ENCODE measurements at regions not wholly inside any gene's neighbourhood (a gene's known extent, or its start where the extent isn't known, plus 50 kb on each side); places are given as distances from the start of the nearest gene placed in this dataset.
A peak's percentile ranks its signal among the peaks of the same experiment; 100 is the strongest.

GRCh38 chr4:184534511-184535391 lies 60.4 kb upstream of the IRF2 start:
- TF ChIP-seq CTCF (IDR thresholded peaks at IDR 0.05; ENCODE audit: low read depth, low read length, missing control alignments) = no peak
- no peak overlapping the region for H3K4me3 ChIP-seq (ENCODE audit: low read depth, low read length)
- H3K27me3 ChIP-seq (replicated peaks) = no peaks in the 10 kb centered on the region
- no peaks in the 10 kb centered on the region for H3K36me3 ChIP-seq (replicated peaks)
- peak overlapping the region; percentile 59 for H3K27ac ChIP-seq
- in situ Hi-C loops (cut with HindIII; ENCODE audit: low pct_ligation_motif_present, low sequenced_read_pairs) = no loop called here
- DNase-seq = peak; percentile 72

- no peak for DNase-seq
- Histone ChIP-seq H3K4me3 (ENCODE audit: low read depth, low read length) (no peak overlapping the region), H3K27ac (peak overlapping the region; percentile 59), H3K27me3 (replicated peaks) (no peaks in the 10 kb centered on the region), H3K36me3 (replicated peaks) (no peaks in the 10 kb centered on the region)
- TF ChIP-seq CTCF (IDR thresholded peaks at IDR 0.05; ENCODE audit: low read depth, low read length, missing control alignments) = no peak
- in situ Hi-C loops (cut with HindIII; ENCODE audit: low pct_ligation_motif_present, low sequenced_read_pairs) = no loop called here
Observed at GRCh38 chr4:184533908-184534307, 59.6 kb upstream of the IRF2 start.

- Histone ChIP-seq H3K27me3 (replicated peaks) (no peaks in the 10 kb centered on the region), H3K36me3 (replicated peaks) (no peaks in the 10 kb centered on the region), H3K4me3 (ENCODE audit: low read depth, low read length) (no peak overlapping the region), H3K27ac (no peak overlapping the region)
- no peak for TF ChIP-seq CTCF (IDR thresholded peaks at IDR 0.05; ENCODE audit: low read depth, low read length, missing control alignments)
- DNase-seq = no peak
- in situ Hi-C loops (cut with HindIII; ENCODE audit: low pct_ligation_motif_present, low sequenced_read_pairs) = no loop called here
Observed at GRCh38 chr4:184531008-184531407, 56.7 kb upstream of the IRF2 start.

GRCh38 chr4:184529283-184529682 lies 54.9 kb upstream of the IRF2 start:
- H3K4me3 ChIP-seq (ENCODE audit: low read depth, low read length) = no peak overlapping the region
- no peak overlapping the region for H3K27ac ChIP-seq
- DNase-seq = peak; percentile 31
- no peak for TF ChIP-seq CTCF (IDR thresholded peaks at IDR 0.05; ENCODE audit: low read depth, low read length, missing control alignments)
- no peaks in the 10 kb centered on the region for H3K36me3 ChIP-seq (replicated peaks)
- in situ Hi-C loops (cut with HindIII; ENCODE audit: low pct_ligation_motif_present, low sequenced_read_pairs) = no loop called here
- H3K27me3 ChIP-seq (replicated peaks) = no peaks in the 10 kb centered on the region

- no peak for DNase-seq
- in situ Hi-C loops (cut with HindIII; ENCODE audit: low pct_ligation_motif_present, low sequenced_read_pairs) = no loop called here
- Histone ChIP-seq H3K36me3 (replicated peaks) (no peaks in the 10 kb centered on the region), H3K27ac (no peak overlapping the region), H3K27me3 (replicated peaks) (no peaks in the 10 kb centered on the region), H3K4me3 (ENCODE audit: low read depth, low read length) (no peak overlapping the region)
- TF ChIP-seq CTCF (IDR thresholded peaks at IDR 0.05; ENCODE audit: low read depth, low read length, missing control alignments) = no peak
Observed at GRCh38 chr4:184528713-184529112, 54.4 kb upstream of the IRF2 start.

GRCh38 chr4:184528051-184528450 lies 53.7 kb upstream of the IRF2 start:
- Histone ChIP-seq H3K4me3 (ENCODE audit: low read depth, low read length) (no peak overlapping the region), H3K27me3 (replicated peaks) (no peaks in the 10 kb centered on the region), H3K27ac (no peak overlapping the region), H3K36me3 (replicated peaks) (no peaks in the 10 kb centered on the region)
- in situ Hi-C loops (cut with HindIII; ENCODE audit: low pct_ligation_motif_present, low sequenced_read_pairs) = no loop called here
- DNase-seq = no peak
- TF ChIP-seq CTCF (IDR thresholded peaks at IDR 0.05; ENCODE audit: low read depth, low read length, missing control alignments) = no peak

Data from brain microvascular endothelial cell (primary cell).